ENCODE measurements at regions not wholly inside any gene's neighbourhood (a gene's known extent, or its start where the extent isn't known, plus 50 kb on each side); places are given as distances from the start of the nearest gene placed in this dataset.

- in situ Hi-C loops (cut with MboI; ENCODE audit: low sequenced_read_pairs): no loop called here
Observed at GRCh38 chr13:103275722-103276121, 209.5 kb upstream of the SLC10A2 start.

- in situ Hi-C loops (cut with MboI; ENCODE audit: low sequenced_read_pairs): no loop called here
Observed at GRCh38 chr13:103275081-103275480, 208.9 kb upstream of the SLC10A2 start.

GRCh38 chr13:103273825-103274224 is 207.6 kb upstream of the SLC10A2 start:
- in situ Hi-C loops (cut with MboI; ENCODE audit: low sequenced_read_pairs): no loop called here

DNA sequence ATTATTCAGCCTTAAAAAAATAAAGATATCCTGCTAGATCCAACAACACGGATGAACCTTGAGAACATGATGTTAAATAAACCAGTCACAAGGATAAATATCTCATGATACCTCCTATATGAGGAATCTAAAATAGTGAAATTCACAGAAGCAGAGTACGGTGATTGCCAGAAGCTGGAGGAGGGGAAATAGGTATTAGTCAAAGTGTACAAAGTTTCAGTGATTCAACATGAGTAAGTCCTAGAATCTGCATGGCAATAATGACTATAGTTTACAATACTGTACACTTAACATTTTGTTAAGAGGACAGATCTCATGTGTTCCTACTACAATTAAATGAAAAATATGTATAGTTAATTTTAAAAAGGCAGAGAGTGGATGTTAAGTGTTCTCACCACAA is 206.6 kb upstream of the SLC10A2 start:
- in situ Hi-C loops (cut with MboI; ENCODE audit: low sequenced_read_pairs): no loop called here

- in situ Hi-C loops (cut with MboI; ENCODE audit: low sequenced_read_pairs): no loop called here
Observed at GRCh38 chr13:103263448-103263847, 197.2 kb upstream of the SLC10A2 start.

GRCh38 chr13:103255587-103256301 is 189.5 kb upstream of the SLC10A2 start:
- in situ Hi-C loops (cut with MboI; ENCODE audit: low sequenced_read_pairs): no loop called here

DNA sequence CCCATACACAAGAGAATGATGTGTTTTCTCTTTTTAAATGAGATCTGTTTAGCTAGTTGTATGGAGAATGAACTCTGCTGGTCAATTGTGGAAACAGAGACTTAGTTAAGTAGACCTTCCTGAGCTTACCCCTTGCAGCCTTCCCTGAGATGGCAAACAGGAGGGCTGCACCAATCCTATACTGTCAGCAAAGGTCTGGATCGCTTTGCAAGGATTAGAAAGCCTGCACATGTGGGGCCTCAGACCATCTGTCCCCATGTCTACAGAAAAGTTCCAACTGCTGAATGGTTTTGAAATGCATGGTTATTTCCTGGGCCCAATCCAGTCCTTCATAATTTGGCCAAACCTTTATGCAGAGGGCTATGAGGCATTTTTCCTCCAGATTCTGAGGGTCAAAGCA is 183.9 kb upstream of the SLC10A2 start:
- in situ Hi-C loops (cut with MboI; ENCODE audit: low sequenced_read_pairs): no loop called here

DNA sequence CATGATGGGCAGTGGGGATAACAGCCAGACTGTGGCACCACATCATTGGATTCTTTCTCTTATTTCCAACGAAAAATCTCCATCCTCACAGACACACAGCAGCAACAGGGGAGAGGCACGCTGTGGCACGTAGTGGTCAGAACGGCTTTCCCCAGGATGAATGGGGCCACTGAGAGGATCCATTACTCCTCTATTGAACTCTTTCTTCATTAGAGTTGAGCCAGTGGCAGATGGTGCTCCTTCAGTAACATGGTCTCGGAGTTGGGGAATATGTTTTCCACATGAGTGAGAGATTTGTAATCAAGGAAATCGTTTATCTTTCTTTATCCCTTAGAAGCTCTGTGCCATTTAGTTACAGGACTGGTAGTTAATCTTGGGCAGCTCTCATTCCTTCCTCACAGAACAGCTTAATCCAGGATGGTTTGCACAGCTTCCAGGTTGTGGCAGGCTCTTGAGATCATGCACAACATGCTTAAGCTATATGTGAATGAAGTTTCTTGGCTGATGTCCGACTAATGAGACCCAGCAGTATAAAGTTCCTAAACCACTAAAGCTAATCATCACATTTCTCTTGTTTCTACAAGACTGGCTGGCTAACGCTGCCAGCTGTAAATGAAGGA is 180.5 kb upstream of the SLC10A2 start:
- in situ Hi-C loops (cut with MboI; ENCODE audit: low sequenced_read_pairs): no loop called here

GRCh38 chr13:103243495-103243894 is 177.3 kb upstream of the SLC10A2 start:
- in situ Hi-C loops (cut with MboI; ENCODE audit: low sequenced_read_pairs): no loop called here

GRCh38 chr13:103238441-103238840 is 172.2 kb upstream of the SLC10A2 start:
- in situ Hi-C loops (cut with MboI; ENCODE audit: low sequenced_read_pairs): no loop called here

- in situ Hi-C loops (cut with MboI; ENCODE audit: low sequenced_read_pairs): no loop called here
Observed at GRCh38 chr13:103236213-103236612, 170.0 kb upstream of the SLC10A2 start.

DNA sequence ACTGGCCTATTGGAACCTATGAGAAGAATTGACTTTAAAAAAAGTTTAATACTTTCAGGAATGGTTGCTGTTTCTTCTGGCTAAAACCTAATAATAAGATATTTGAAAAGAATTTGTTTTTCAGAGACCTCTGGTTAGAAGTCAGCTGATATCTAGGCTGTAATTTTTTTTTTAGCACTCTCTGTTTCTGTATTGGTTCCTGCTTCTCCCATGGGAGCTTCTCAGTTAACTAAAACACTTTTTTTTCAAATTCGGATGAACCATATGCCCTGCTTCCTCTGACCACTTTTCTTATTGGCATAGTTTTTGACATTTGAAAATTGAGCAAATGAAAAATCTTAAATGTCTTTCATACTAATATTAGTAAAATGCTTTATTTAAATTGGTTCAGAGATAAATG is 163.5 kb upstream of the SLC10A2 start:
- in situ Hi-C loops (cut with MboI; ENCODE audit: low sequenced_read_pairs): no loop called here

- in situ Hi-C loops (cut with MboI; ENCODE audit: low sequenced_read_pairs): no loop called here
Observed at GRCh38 chr13:103224804-103225203, 158.6 kb upstream of the SLC10A2 start.

GRCh38 chr13:103222683-103223082 is 156.5 kb upstream of the SLC10A2 start:
- in situ Hi-C loops (cut with MboI; ENCODE audit: low sequenced_read_pairs): no loop called here

DNA sequence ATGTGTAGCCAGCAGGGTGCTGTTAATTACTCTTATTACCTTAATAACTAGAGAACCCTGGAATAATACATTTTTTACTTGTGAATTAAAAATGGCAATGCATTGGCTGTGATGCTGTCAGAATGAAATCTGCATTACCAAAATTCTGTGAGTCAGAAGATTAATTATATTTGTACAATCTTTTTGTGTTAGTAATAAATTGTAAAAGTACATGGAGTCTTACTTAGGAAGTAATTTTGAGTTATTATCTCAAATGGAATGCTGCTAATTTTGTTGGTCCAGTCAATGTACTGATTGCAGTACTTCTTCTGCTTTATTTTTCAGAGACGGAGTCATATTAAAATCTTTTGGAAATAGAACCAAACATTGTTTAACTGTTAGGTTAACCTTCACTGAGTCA is 152.0 kb upstream of the SLC10A2 start:
- in situ Hi-C loops (cut with MboI; ENCODE audit: low sequenced_read_pairs): no loop called here

DNA sequence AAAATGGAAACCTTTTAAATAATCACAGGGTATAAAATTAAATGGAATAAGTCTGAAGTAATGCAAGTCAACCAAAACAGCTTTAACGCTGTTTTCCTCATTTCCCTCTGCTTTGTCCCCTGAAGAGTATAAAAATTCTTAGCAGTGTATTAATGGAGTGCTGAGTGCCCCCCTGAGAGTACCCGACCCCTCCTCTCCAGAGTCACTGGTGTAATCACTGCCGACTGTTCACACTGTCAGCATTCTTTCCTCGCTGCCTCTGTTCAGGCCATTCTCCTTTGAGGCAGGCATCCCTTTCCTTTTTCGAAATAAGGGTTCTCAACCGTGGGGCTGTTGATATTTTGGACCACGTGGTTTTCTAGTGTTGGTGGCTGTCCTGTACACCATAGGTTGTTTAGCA is 146.9 kb upstream of the SLC10A2 start:
- in situ Hi-C loops (cut with MboI; ENCODE audit: low sequenced_read_pairs): no loop called here

GRCh38 chr13:103210348-103210747 is 144.1 kb upstream of the SLC10A2 start:
- in situ Hi-C loops (cut with MboI; ENCODE audit: low sequenced_read_pairs): no loop called here

DNA sequence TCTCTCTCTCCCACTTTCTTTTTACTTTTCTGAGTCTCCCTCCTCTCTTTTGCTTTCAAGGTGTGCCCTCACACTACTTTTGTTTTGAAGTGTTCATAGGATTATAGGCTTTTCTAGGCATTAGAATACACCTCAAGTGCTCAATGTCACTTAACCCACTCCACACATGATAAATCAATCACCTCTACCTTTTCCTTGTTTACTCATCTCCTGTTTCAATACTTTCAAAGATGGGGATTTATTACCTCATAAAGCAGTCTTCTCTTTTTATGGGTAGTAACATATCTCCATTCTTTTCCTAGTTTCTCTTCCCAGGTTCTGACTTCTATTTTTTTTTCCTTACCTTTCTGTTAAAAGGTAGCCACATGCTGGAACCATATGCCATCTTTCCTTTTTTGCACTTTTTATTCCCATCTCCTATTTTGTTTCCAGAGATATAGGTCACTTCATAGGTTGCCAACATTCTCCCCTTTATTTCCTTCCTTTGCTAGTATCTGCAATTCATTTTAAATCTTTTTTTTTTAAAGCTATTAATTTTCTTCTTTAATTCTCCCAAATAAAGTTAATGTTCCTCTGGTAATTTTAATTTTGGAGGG is 137.6 kb upstream of the SLC10A2 start:
- in situ Hi-C loops (cut with MboI; ENCODE audit: low sequenced_read_pairs): no loop called here

GRCh38 chr13:103200118-103200885 is 134.1 kb upstream of the SLC10A2 start:
- in situ Hi-C loops (cut with MboI; ENCODE audit: low sequenced_read_pairs): no loop called here

DNA sequence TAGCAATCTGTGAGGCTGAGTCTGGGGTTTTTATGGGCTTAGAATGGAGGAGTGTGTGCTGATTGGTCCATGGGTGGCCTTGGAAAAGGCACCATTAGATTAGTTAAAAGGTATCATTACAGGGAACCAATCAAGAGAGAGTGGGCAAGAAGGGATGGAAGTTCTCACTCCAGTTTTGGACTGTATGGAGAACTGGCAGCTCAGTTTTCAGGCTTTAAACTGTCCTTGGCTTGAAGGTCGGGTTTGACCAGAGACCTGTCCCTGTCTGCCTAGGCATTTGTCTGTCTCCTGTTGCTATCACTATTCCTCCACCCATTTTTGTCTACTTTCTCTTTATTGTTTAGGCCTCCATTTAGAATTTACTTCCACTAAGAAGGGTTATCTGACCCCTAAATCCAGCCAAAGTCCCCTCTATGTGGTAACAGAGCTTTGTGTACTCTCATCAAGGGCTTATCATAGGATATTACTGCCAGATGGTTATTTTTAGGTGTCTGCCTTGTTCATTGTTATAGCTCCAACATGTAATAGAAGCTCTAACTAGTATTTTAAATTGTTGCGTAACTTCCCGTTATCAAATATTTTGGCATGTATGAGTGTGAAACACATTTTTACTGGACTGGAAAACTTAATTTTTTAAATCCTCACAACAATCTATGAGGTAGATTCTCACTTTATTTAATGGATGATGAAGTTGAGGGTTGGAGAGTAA is 133.3 kb upstream of the SLC10A2 start:
- in situ Hi-C loops (cut with MboI; ENCODE audit: low sequenced_read_pairs): no loop called here

- in situ Hi-C loops (cut with MboI; ENCODE audit: low sequenced_read_pairs): no loop called here
Observed at GRCh38 chr13:103196356-103196755, 130.1 kb upstream of the SLC10A2 start.
